Uterus (tissue), 3 donors: ENCODE measurements at regions not wholly inside any gene's neighbourhood (a gene's known extent, or its start where the extent isn't known, plus 50 kb on each side); places are given as distances from the start of the nearest gene placed in this dataset.

Source experiments
- DNase-seq, 2 donors: peaks; one replicate each; pipeline ENCODE4 v3.0.0-alpha.2; 2019 to 2020
- H3K27ac ChIP-seq, 2 donors: fragments of 200-600 bp; sonication (generic); 1 replicate in 1 of 2; 2 replicates in 1 of 2; pipeline ENCODE4 v1.5.1; 2016 to 2018
- H3K27me3 ChIP-seq, 2 donors: fragments of 200-600 bp; sonication (generic); one replicate each; pipeline ENCODE4 v1.5.1; 2018 to 2019; ENCODE audit warnings: control low read depth in 1 of 2
- H3K36me3 ChIP-seq, 2 donors: fragments of 200-600 bp; sonication (generic); one replicate each; pipeline ENCODE4 v1.5.1; 2019; ENCODE audit warnings: control low read depth in 1 of 2
- H3K4me1 ChIP-seq, 2 donors: fragments of 200-600 bp; sonication (generic); one replicate each; pipeline ENCODE4 v1.5.1; 2018 to 2019; ENCODE audit warnings: control low read depth in 1 of 2
- H3K4me3 ChIP-seq, 2 donors: fragments of 200-600 bp; sonication (generic); 1 replicate in 1 of 2; 2 replicates in 1 of 2; pipeline ENCODE4 v1.5.1; 2018 to 2019; ENCODE audit warnings: mild to moderate bottlenecking in 1 of 2
- H3K9me3 ChIP-seq, 2 donors: fragments of 200-600 bp; sonication (generic); one replicate each; pipeline ENCODE4 v1.5.1; 2019; ENCODE audit warnings: control low read depth in 1 of 2
- CTCF ChIP-seq, 4 experiments: fragments of 200-600 bp in 2 of 4; fragments of 450-650 bp in 2 of 4; sonication (generic) in 2 of 4; IDR thresholded peaks; one replicate each; pipeline ENCODE4 v1.5.1; 2016 to 2019; ENCODE audit warnings: antibody characterized with exemption in 4 of 4, mild to moderate bottlenecking in 2 of 4, moderate library complexity in 1 of 4
- POLR2A ChIP-seq, 2 donors: fragments of 450-650 bp; IDR thresholded peaks; one replicate each; pipeline ENCODE4 v1.6.1; 2016; ENCODE audit warnings: antibody characterized with exemption in 2 of 2, mild to moderate bottlenecking in 1 of 2, moderate library complexity in 1 of 2
- intact Hi-C: fragments of 100-400 bp; cut with DNase I; formaldehyde crosslinking; loops from one replicate; pipeline ENCODE4 v1.15.1; 2023; ENCODE audit warnings: low total_unique reads
- donor health status: DM: yes; HTN: yes; CAD: no.

- Histone ChIP-seq H3K9me3 (no peaks in the 10 kb centered on the region), H3K4me3 (no peak overlapping the region), H3K4me1 (no peaks in the 10 kb centered on the region), H3K36me3 (no peaks in the 10 kb centered on the region), H3K27ac (no peak overlapping the region), H3K27me3 (no peaks in the 10 kb centered on the region)
- TF ChIP-seq CTCF (IDR thresholded peaks at IDR 0.05) (no peak), POLR2A (IDR thresholded peaks at IDR 0.05) (no peak)
- intact Hi-C loops, result no loop called here
- no peak for DNase-seq
Observed at GRCh38 chr2:30024281-30024680, 102.9 kb upstream of the ALK start.

GRCh38 chr2:30026091-30027055 is 105.0 kb upstream of the ALK start:
- intact Hi-C loops, result no loop called here
- Histone ChIP-seq H3K27ac (no peak overlapping the region), H3K4me1 (no peaks in the 10 kb centered on the region), H3K27me3 (no peaks in the 10 kb centered on the region), H3K9me3 (no peaks in the 10 kb centered on the region), H3K36me3 (no peaks in the 10 kb centered on the region), H3K4me3 (no peak overlapping the region)
- no peak for DNase-seq
- TF ChIP-seq CTCF (IDR thresholded peaks at IDR 0.05) (peak in 3 of 4 experiments; percentile 7 to 32 (median 18)), POLR2A (IDR thresholded peaks at IDR 0.05) (no peak)

- Histone ChIP-seq H3K4me3 (no peak overlapping the region), H3K27ac (no peak overlapping the region), H3K4me1 (no peaks in the 10 kb centered on the region), H3K27me3 (no peaks in the 10 kb centered on the region), H3K36me3 (no peaks in the 10 kb centered on the region), H3K9me3 (no peaks in the 10 kb centered on the region)
- no peak for DNase-seq
- intact Hi-C loops, result no loop called here
- TF ChIP-seq POLR2A (IDR thresholded peaks at IDR 0.05), result no peak
- no peak for TF ChIP-seq CTCF (IDR thresholded peaks at IDR 0.05)
Observed at GRCh38 chr2:30029804-30030203, 108.4 kb upstream of the ALK start.

GRCh38 chr2:30030361-30030760 is 109.0 kb upstream of the ALK start:
- Histone ChIP-seq H3K27ac (no peak overlapping the region), H3K4me3 (no peak overlapping the region), H3K4me1 (no peaks in the 10 kb centered on the region), H3K36me3 (no peaks in the 10 kb centered on the region), H3K9me3 (no peaks in the 10 kb centered on the region), H3K27me3 (no peaks in the 10 kb centered on the region)
- intact Hi-C loops, result no loop called here
- no peak for TF ChIP-seq CTCF (IDR thresholded peaks at IDR 0.05)
- TF ChIP-seq POLR2A (IDR thresholded peaks at IDR 0.05), result no peak
- DNase-seq, result no peak

- Histone ChIP-seq H3K9me3 (no peaks in the 10 kb centered on the region), H3K4me3 (no peak overlapping the region), H3K27ac (no peak overlapping the region), H3K4me1 (no peaks in the 10 kb centered on the region), H3K36me3 (no peaks in the 10 kb centered on the region), H3K27me3 (no peaks in the 10 kb centered on the region)
- intact Hi-C loops, result no loop called here
- TF ChIP-seq CTCF (IDR thresholded peaks at IDR 0.05) (no peak), POLR2A (IDR thresholded peaks at IDR 0.05) (no peak)
- DNase-seq, result no peak
Observed at GRCh38 chr2:30031184-30031583, 109.8 kb upstream of the ALK start.
